ENCODE measurements at regions not wholly inside any gene's neighbourhood (a gene's known extent, or its start where the extent isn't known, plus 50 kb on each side); places are given as distances from the start of the nearest gene placed in this dataset.
A peak's percentile ranks its signal among the peaks of the same experiment; 100 is the strongest.
"Not testable (repeated sequence)": the region's sequence is repeated elsewhere in the genome, so short reads cannot be mapped to it uniquely, and the experiment has no call there.

GRCh38 chr2:187646556-187646955, 92.3 kb upstream of the TFPI start:
- Histone ChIP-seq H4K20me1 (ENCODE audit: insufficient read depth) (no peaks in the 10 kb centered on the region), H3K4me3 (no peak overlapping the region), H3F3A (ENCODE audit: insufficient read depth) (no peaks in the 10 kb centered on the region), H3K27ac (no peak overlapping the region), H3K9me2 (ENCODE audit: insufficient read depth) (no peaks in the 10 kb centered on the region; the same call in 1 of the 2 replicates), H3K79me2 (ENCODE audit: insufficient read depth) (no peaks in the 10 kb centered on the region), H3K4me1 (ENCODE audit: insufficient read depth) (peaks cover 13% of the 10 kb centered on the region), H3K27me3 (replicated peaks; ENCODE audit: insufficient read depth) (no peaks in the 10 kb centered on the region), H3K4me2 (ENCODE audit: unreplicated experiment) (no peak overlapping the region), H3K36me3 (ENCODE audit: low read depth) (no peaks in the 10 kb centered on the region), H3K9ac (no peak overlapping the region), H3K9me3 (ENCODE audit: low read depth) (no peaks in the 10 kb centered on the region), H2AFZ (no peak overlapping the region; the same call in 1 of the 2 replicates)
- TF ChIP-seq EZH2phosphoT487 (IDR thresholded peaks at IDR 0.05; ENCODE audit: insufficient read depth, low read depth) (no peak), EZH2 (IDR thresholded peaks at IDR 0.05; ENCODE audit: insufficient read depth, poor library complexity, severe bottlenecking) (no peak)
- in situ Hi-C loops (cut with MboI) = no loop called here
- no peak for DNase-seq
- WGBS, 2 experiments (ENCODE audit: low coverage in 1 of 2, low lambda C conversion rate in 2 of 2, missing lambda C conversion rate in 2 of 2) = 6 to 18% methylated on average over 1 of the region's 1 CpG

DNA sequence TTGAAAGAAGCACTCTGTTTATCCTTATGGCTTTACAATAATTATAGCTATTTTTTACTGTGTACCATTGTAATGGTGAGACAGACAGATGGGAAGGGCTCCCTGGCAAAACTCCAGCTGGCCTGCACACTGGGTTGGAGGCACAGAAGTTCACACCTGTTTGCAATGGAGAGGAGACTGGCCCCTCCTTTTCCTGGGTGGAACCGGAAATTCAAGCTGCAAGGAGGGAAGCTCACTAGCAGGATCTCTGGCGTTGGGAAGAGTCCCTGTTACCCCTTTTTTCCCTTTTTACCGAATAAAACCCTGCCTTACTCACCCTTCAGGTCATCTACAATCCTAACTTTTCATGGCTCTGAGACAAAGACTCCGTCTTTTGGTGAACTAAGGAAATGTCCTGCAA, 100.3 kb upstream of the TFPI start:
- H3K27me3 ChIP-seq (replicated peaks; ENCODE audit: insufficient read depth) = no peaks in the 10 kb centered on the region
- in situ Hi-C loops (cut with MboI) = no loop called here
- H3K4me1 ChIP-seq (ENCODE audit: insufficient read depth) = no peaks in the 10 kb centered on the region
- H3K4me3 ChIP-seq = no peak overlapping the region
- H3K9ac ChIP-seq = no peak overlapping the region
- H3F3A ChIP-seq (ENCODE audit: insufficient read depth) = no peaks in the 10 kb centered on the region
- TF ChIP-seq EZH2phosphoT487 (IDR thresholded peaks at IDR 0.05; ENCODE audit: insufficient read depth, low read depth) (no peak), EZH2 (IDR thresholded peaks at IDR 0.05; ENCODE audit: insufficient read depth, poor library complexity, severe bottlenecking) (no peak)
- H2AFZ ChIP-seq = no peak overlapping the region
- no peaks in the 10 kb centered on the region for H3K9me3 ChIP-seq (ENCODE audit: low read depth)
- no peak for DNase-seq
- no peaks in the 10 kb centered on the region; the same call in 1 of the 2 replicates for H3K9me2 ChIP-seq (ENCODE audit: insufficient read depth)
- H3K4me2 ChIP-seq (ENCODE audit: unreplicated experiment) = no peak overlapping the region
- H4K20me1 ChIP-seq (ENCODE audit: insufficient read depth) = no peaks in the 10 kb centered on the region
- H3K79me2 ChIP-seq (ENCODE audit: insufficient read depth) = no peaks in the 10 kb centered on the region
- H3K27ac ChIP-seq = no peak overlapping the region
- no peaks in the 10 kb centered on the region for H3K36me3 ChIP-seq (ENCODE audit: low read depth)
- WGBS, 2 experiments (ENCODE audit: low coverage in 1 of 2, low lambda C conversion rate in 2 of 2, missing lambda C conversion rate in 2 of 2) = 60 to 68% methylated on average over 4 of the region's 4 CpGs

- H3K4me2 ChIP-seq (ENCODE audit: unreplicated experiment) = no peak overlapping the region
- in situ Hi-C loops (cut with MboI) = no loop called here
- no peak overlapping the region for H3K9ac ChIP-seq
- H2AFZ ChIP-seq = no peak overlapping the region
- TF ChIP-seq EZH2 (IDR thresholded peaks at IDR 0.05; ENCODE audit: insufficient read depth, poor library complexity, severe bottlenecking) = no peak
- no peak for TF ChIP-seq EZH2phosphoT487 (IDR thresholded peaks at IDR 0.05; ENCODE audit: insufficient read depth, low read depth)
- no peak overlapping the region for H3K27ac ChIP-seq
- H4K20me1 ChIP-seq (ENCODE audit: insufficient read depth) = no peaks in the 10 kb centered on the region
- 56 to 65% methylated on average over 7 to 9 of the region's 9 CpGs for WGBS, 2 experiments (ENCODE audit: low coverage in 1 of 2, low lambda C conversion rate in 2 of 2, missing lambda C conversion rate in 2 of 2)
- H3K36me3 ChIP-seq (ENCODE audit: low read depth) = no peaks in the 10 kb centered on the region
- H3K79me2 ChIP-seq (ENCODE audit: insufficient read depth) = no peaks in the 10 kb centered on the region
- no peaks in the 10 kb centered on the region; the same call in 1 of the 2 replicates for H3K9me2 ChIP-seq (ENCODE audit: insufficient read depth)
- H3K9me3 ChIP-seq (ENCODE audit: low read depth) = no peaks in the 10 kb centered on the region
- H3K4me3 ChIP-seq = no peak overlapping the region
- H3K4me1 ChIP-seq (ENCODE audit: insufficient read depth) = no peaks in the 10 kb centered on the region
- H3F3A ChIP-seq (ENCODE audit: insufficient read depth) = no peaks in the 10 kb centered on the region
- DNase-seq = no peak
- H3K27me3 ChIP-seq (replicated peaks; ENCODE audit: insufficient read depth) = no peaks in the 10 kb centered on the region
These were observed 100.8 kb upstream of the TFPI start for GRCh38 chr2:187655001-187655400.

DNA sequence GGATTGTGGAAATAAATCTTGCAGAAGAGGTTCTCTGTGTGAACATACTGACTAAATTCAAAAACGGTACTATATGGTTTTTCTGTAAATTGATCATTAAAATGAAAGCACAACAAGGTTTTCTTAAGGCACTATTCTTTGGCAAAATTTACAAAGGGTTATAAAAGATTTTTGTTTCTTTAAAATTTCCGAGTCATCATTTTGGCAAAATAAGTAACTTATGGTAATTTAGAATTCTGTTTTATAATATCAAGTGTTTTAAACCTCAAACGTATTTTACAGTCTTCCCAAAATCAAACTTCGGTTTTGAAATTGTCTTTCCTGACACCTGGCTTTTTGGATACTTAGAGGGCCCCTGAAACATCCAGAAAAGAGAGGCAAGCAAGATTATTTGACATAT, 101.9 kb upstream of the TFPI start:
- Histone ChIP-seq H3K9me3 (ENCODE audit: low read depth) (no peaks in the 10 kb centered on the region), H3K9me2 (ENCODE audit: insufficient read depth) (no peaks in the 10 kb centered on the region), H3K4me3 (no peak overlapping the region), H3K36me3 (ENCODE audit: low read depth) (no peaks in the 10 kb centered on the region), H3K27ac (no peak overlapping the region), H3K27me3 (replicated peaks; ENCODE audit: insufficient read depth) (no peaks in the 10 kb centered on the region), H2AFZ (no peak overlapping the region), H3K9ac (no peak overlapping the region), H3K4me2 (ENCODE audit: unreplicated experiment) (no peak overlapping the region), H3F3A (ENCODE audit: insufficient read depth) (no peaks in the 10 kb centered on the region), H3K4me1 (ENCODE audit: insufficient read depth) (no peaks in the 10 kb centered on the region), H4K20me1 (ENCODE audit: insufficient read depth) (no peaks in the 10 kb centered on the region), H3K79me2 (ENCODE audit: insufficient read depth) (no peaks in the 10 kb centered on the region)
- in situ Hi-C loops (cut with MboI) = no loop called here
- TF ChIP-seq EZH2 (IDR thresholded peaks at IDR 0.05; ENCODE audit: insufficient read depth, poor library complexity, severe bottlenecking) (no peak), EZH2phosphoT487 (IDR thresholded peaks at IDR 0.05; ENCODE audit: insufficient read depth, low read depth) (no peak)
- 46 to 55% methylated on average over 4 of the region's 4 CpGs for WGBS, 2 experiments (ENCODE audit: low coverage in 1 of 2, low lambda C conversion rate in 2 of 2, missing lambda C conversion rate in 2 of 2)
- DNase-seq = no peak

GRCh38 chr2:187658952-187659525, 104.8 kb upstream of the TFPI start:
- Histone ChIP-seq H3K27me3 (replicated peaks; ENCODE audit: insufficient read depth) (no peaks in the 10 kb centered on the region), H3K36me3 (ENCODE audit: low read depth) (no peaks in the 10 kb centered on the region), H4K20me1 (ENCODE audit: insufficient read depth) (no peaks in the 10 kb centered on the region), H3K9ac (no peak overlapping the region), H3K9me3 (ENCODE audit: low read depth) (no peaks in the 10 kb centered on the region), H3K9me2 (ENCODE audit: insufficient read depth) (no peaks in the 10 kb centered on the region), H3K4me3 (no peak overlapping the region), H2AFZ (no peak overlapping the region), H3K4me2 (ENCODE audit: unreplicated experiment) (no peak overlapping the region), H3K27ac (no peak overlapping the region), H3F3A (ENCODE audit: insufficient read depth) (no peaks in the 10 kb centered on the region), H3K4me1 (ENCODE audit: insufficient read depth) (no peaks in the 10 kb centered on the region), H3K79me2 (ENCODE audit: insufficient read depth) (no peaks in the 10 kb centered on the region)
- TF ChIP-seq EZH2phosphoT487 (IDR thresholded peaks at IDR 0.05; ENCODE audit: insufficient read depth, low read depth) (no peak), EZH2 (IDR thresholded peaks at IDR 0.05; ENCODE audit: insufficient read depth, poor library complexity, severe bottlenecking) (no peak)
- in situ Hi-C loops (cut with MboI) = no loop called here
- DNase-seq = peak; percentile 35
- WGBS, 2 experiments (ENCODE audit: low coverage in 1 of 2, low lambda C conversion rate in 2 of 2, missing lambda C conversion rate in 2 of 2) = 33 to 40% methylated on average over 5 of the region's 5 CpGs

DNA sequence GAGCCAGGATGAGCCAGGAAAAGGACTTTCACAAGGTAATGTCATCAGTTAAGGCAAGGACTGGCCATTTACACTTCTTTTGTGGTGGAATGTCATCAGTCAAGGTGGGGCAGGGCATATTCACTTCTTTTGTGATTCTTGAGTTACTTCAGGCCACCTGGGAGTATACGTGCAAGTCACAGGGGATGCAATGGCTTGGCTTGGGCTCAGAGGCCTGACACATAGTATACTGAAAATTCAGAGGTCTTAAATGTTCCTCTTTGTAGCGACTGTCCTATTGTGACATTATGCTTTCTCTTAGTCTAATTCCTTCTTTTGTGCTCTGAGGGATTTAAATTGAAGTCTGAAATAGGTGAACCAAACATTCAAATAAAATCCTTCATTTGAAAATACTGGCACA, 121.8 kb upstream of the TFPI start:
- DNase-seq; H3K27me3 ChIP-seq (replicated peaks; ENCODE audit: insufficient read depth); in situ Hi-C loops (cut with MboI): not testable (repeated sequence)

More for the DNA sequence above, 121.8 kb upstream of the TFPI start:
- H3K79me2 ChIP-seq (ENCODE audit: insufficient read depth); H3K4me2 ChIP-seq (ENCODE audit: unreplicated experiment); H3K4me3 ChIP-seq; H3K36me3 ChIP-seq (ENCODE audit: low read depth); H2AFZ ChIP-seq; H3K9ac ChIP-seq; H3F3A ChIP-seq (ENCODE audit: insufficient read depth); H3K4me1 ChIP-seq (ENCODE audit: insufficient read depth); H3K9me3 ChIP-seq (ENCODE audit: low read depth); H3K27ac ChIP-seq; H3K9me2 ChIP-seq (ENCODE audit: insufficient read depth); H4K20me1 ChIP-seq (ENCODE audit: insufficient read depth): not testable (repeated sequence)
- WGBS, 2 experiments (ENCODE audit: low coverage in 1 of 2, low lambda C conversion rate in 2 of 2, missing lambda C conversion rate in 2 of 2) = 44 to 54% methylated on average over 2 of the region's 2 CpGs

All from GM23248 (cell line).